GM18868 (cell line): ENCODE measurements at regions not wholly inside any gene's neighbourhood (a gene's known extent, or its start where the extent isn't known, plus 50 kb on each side); places are given as distances from the start of the nearest gene placed in this dataset.

Experiments used
- ATAC-seq: cut with Tn5 transposase; IDR thresholded peaks from one replicate; pipeline ENCODE4 v1.9.1; 2021; ENCODE audit warnings: mild to moderate bottlenecking, moderate library complexity; ENCODE audit not compliant: unreplicated experiment

GRCh38 chr18:42683094-42683493, 432.4 kb downstream of the RIT2 start:
- no peak for ATAC-seq

DNA sequence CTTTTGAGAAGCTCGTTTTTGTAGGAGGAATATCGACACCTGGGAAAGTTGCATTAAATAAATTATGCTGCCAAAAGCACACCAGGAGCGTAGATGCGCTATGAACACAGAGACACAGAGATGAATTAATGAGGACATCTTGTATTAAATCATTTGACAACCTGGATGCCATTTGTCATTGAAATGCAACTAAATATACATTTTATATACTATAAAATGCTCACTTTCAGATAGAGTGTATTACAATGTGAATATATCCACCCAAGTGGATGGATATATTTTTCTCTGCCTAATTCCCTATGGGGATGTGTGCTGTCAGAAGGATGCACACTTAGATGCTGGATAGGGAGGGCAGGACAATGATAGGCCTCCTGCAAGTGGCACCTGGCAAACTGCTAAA, 426.2 kb downstream of the RIT2 start:
- no peak for ATAC-seq
